ENCODE measurements at regions not wholly inside any gene's neighbourhood (a gene's known extent, or its start where the extent isn't known, plus 50 kb on each side); places are given as distances from the start of the nearest gene placed in this dataset.
"Not testable (repeated sequence)": the region's sequence is repeated elsewhere in the genome, so short reads cannot be mapped to it uniquely, and the experiment has no call there.

GRCh38 chr12:127165567-127166392, 1101.2 kb upstream of the TMEM132C start:
- DNase-seq (ENCODE audit: low spot score), result no peak

- DNase-seq (ENCODE audit: low spot score), result no peak
Measured at GRCh38 chr12:127169321-127170181, 1097.4 kb upstream of the TMEM132C start.

GRCh38 chr12:127170226-127171180, 1096.5 kb upstream of the TMEM132C start:
- no peak for DNase-seq (ENCODE audit: low spot score)

GRCh38 chr12:127172861-127173260, 1094.1 kb upstream of the TMEM132C start:
- no peak for DNase-seq (ENCODE audit: low spot score)

GRCh38 chr12:127173971-127174370, 1093.0 kb upstream of the TMEM132C start:
- not testable (repeated sequence) for DNase-seq (ENCODE audit: low spot score)

- DNase-seq (ENCODE audit: low spot score), result no peak
Measured at GRCh38 chr12:127174881-127175280, 1092.1 kb upstream of the TMEM132C start.

GRCh38 chr12:127175361-127175760, 1091.6 kb upstream of the TMEM132C start:
- no peak for DNase-seq (ENCODE audit: low spot score)

- DNase-seq (ENCODE audit: low spot score), result no peak
Measured at GRCh38 chr12:127176804-127177203, 1090.2 kb upstream of the TMEM132C start.

- no peak for DNase-seq (ENCODE audit: low spot score)
Measured at GRCh38 chr12:127178052-127178451, 1088.9 kb upstream of the TMEM132C start.

GRCh38 chr12:127178463-127178862, 1088.5 kb upstream of the TMEM132C start:
- no peak for DNase-seq (ENCODE audit: low spot score)

GRCh38 chr12:127179176-127179575, 1087.8 kb upstream of the TMEM132C start:
- no peak for DNase-seq (ENCODE audit: low spot score)

- no peak for DNase-seq (ENCODE audit: low spot score)
Measured at GRCh38 chr12:127182018-127182417, 1085.0 kb upstream of the TMEM132C start.

GRCh38 chr12:127189992-127190391, 1077.0 kb upstream of the TMEM132C start:
- no peak for DNase-seq (ENCODE audit: low spot score)

- no peak for DNase-seq (ENCODE audit: low spot score)
Measured at GRCh38 chr12:127191129-127191528, 1075.8 kb upstream of the TMEM132C start.

GRCh38 chr12:127192391-127192790, 1074.6 kb upstream of the TMEM132C start:
- DNase-seq (ENCODE audit: low spot score), result no peak

- no peak for DNase-seq (ENCODE audit: low spot score)
Measured at GRCh38 chr12:127193341-127193740, 1073.6 kb upstream of the TMEM132C start.

GRCh38 chr12:127194176-127194575, 1072.8 kb upstream of the TMEM132C start:
- no peak for DNase-seq (ENCODE audit: low spot score)

GRCh38 chr12:127205781-127206555, 1061.0 kb upstream of the TMEM132C start:
- no peak for DNase-seq (ENCODE audit: low spot score)

- no peak for DNase-seq (ENCODE audit: low spot score)
Measured at GRCh38 chr12:127209318-127209717, 1057.7 kb upstream of the TMEM132C start.

GRCh38 chr12:127214186-127214585, 1052.8 kb upstream of the TMEM132C start:
- DNase-seq (ENCODE audit: low spot score), result no peak

GRCh38 chr12:127223011-127223410, 1044.0 kb upstream of the TMEM132C start:
- DNase-seq (ENCODE audit: low spot score), result no peak

Measured in NAMALWA (cell line).